Endothelial cell of umbilical vein (primary cell): ENCODE measurements at regions not wholly inside any gene's neighbourhood (a gene's known extent, or its start where the extent isn't known, plus 50 kb on each side); places are given as distances from the start of the nearest gene placed in this dataset.

Source experiments
- BruUV-seq: library from RNA; stranded (reverse); fragments of 400-500 nt; replicated peaks from 2 replicates; lab custom pipeline; 2021; lab: Mats Ljungman, UMichigan
- CTCF ChIA-PET: fragments of 300-600, 350-600 bp; sonication (Branson Sonifier 250); formaldehyde crosslinking; loops from one replicate; lab custom pipeline; 2021; ENCODE audit warnings: antibody characterized with exemption, inconsistent platforms; lab: Charles Lee
- POLR2A ChIA-PET: fragments of 300-600, 350-600 bp; sonication (Branson Sonifier 250); formaldehyde crosslinking; loops from one replicate; lab custom pipeline; 2021; ENCODE audit warnings: antibody characterized with exemption, inconsistent platforms; lab: Charles Lee
- DNase-seq: peaks from one replicate; pipeline ENCODE4 v3.0.0-alpha.2; 2011; ENCODE audit warnings: low read depth, low spot score
- FAIRE-seq: peaks from 2 replicates; lab custom pipeline; 2011; peaks lifted over from hg19 to GRCh38; lab: Jason Lieb, UNC
- H2AFZ ChIP-seq: 2 replicates; pipeline ENCODE4 v1.6.0; 2012; ENCODE audit warnings: low read depth, low read length, control low read depth, inconsistent platforms
- H3K27ac ChIP-seq: 2 replicates; pipeline ENCODE4 v1.5.1; 2011; ENCODE audit warnings: low read depth, mild to moderate bottlenecking, control low read depth, low read length, moderate library complexity; ENCODE audit not compliant: insufficient read depth
- H3K27me3 ChIP-seq, 2 experiments: 2 replicates each; pipeline versions ENCODE4 v1.6.0 to v1.6.1; 2011; ENCODE audit warnings: low read length in 2 of 2, mixed read lengths in 1 of 2; ENCODE audit not compliant: control insufficient read depth in 2 of 2, insufficient read depth in 2 of 2
- H3K36me3 ChIP-seq, 2 experiments: 2 replicates in 1 of 2; 3 replicates in 1 of 2; pipeline ENCODE4 v1.5.1; 2011; ENCODE audit warnings: low read length in 2 of 2, mild to moderate bottlenecking in 1 of 2, moderate library complexity in 1 of 2; ENCODE audit not compliant: control insufficient read depth in 2 of 2, insufficient read depth in 2 of 2; ENCODE audit errors: extremely low read depth in 1 of 2
- H3K4me1 ChIP-seq: 3 replicates; pipeline ENCODE4 v1.5.1; 2011; ENCODE audit warnings: mild to moderate bottlenecking, low read length; ENCODE audit not compliant: control insufficient read depth, insufficient read depth; ENCODE audit errors: extremely low read depth
- H3K4me2 ChIP-seq: 2 replicates; pipeline ENCODE4 v1.6.1; 2011; ENCODE audit warnings: low read length, control low read depth, mixed read lengths; ENCODE audit not compliant: insufficient read depth
- H3K4me3 ChIP-seq, 3 experiments: fragments of 200-600 bp in 1 of 3; sonication (generic), shearing (Covaris generic) in 1 of 3; replicated peaks in 1 of 3; 2 replicates each; pipeline ENCODE4 v1.5.1; 2011 to 2016; ENCODE audit warnings: control low read depth in 3 of 3, low read length in 3 of 3, mild to moderate bottlenecking in 2 of 3, inconsistent platforms in 1 of 3, low read depth in 1 of 3, moderate library complexity in 1 of 3; ENCODE audit not compliant: insufficient read depth in 1 of 3
- H3K79me2 ChIP-seq: 2 replicates; pipeline ENCODE4 v1.6.0; 2012; ENCODE audit warnings: low read length, inconsistent platforms; ENCODE audit not compliant: control insufficient read depth, insufficient read depth
- H3K9ac ChIP-seq: replicated peaks from 2 replicates; pipeline ENCODE3; 2011; ENCODE audit warnings: low read length, control low read depth; ENCODE audit not compliant: insufficient read depth; ENCODE audit errors: extremely low read depth
- H3K9me1 ChIP-seq: replicated peaks from 3 replicates; pipeline ENCODE4 v1.6.0; 2011; ENCODE audit warnings: mild to moderate bottlenecking, low read length; ENCODE audit not compliant: control insufficient read depth, insufficient read depth; ENCODE audit errors: extremely low read depth
- H3K9me3 ChIP-seq: replicated peaks from 2 replicates; pipeline ENCODE4 v1.5.1; 2012; ENCODE audit warnings: low read length, inconsistent platforms; ENCODE audit not compliant: control insufficient read depth, insufficient read depth
- H4K20me1 ChIP-seq: replicated peaks from 2 replicates; pipeline ENCODE3; 2011; ENCODE audit warnings: mild to moderate bottlenecking, low read length; ENCODE audit not compliant: control insufficient read depth, insufficient read depth; ENCODE audit errors: extremely low read depth
- JUN ChIP-seq: IDR thresholded peaks from 2 replicates; pipeline ENCODE4 v1.6.1; 2011; ENCODE audit warnings: borderline replicate concordance, low read depth; ENCODE audit not compliant: insufficient read length, insufficient read depth
- MYC ChIP-seq: IDR thresholded peaks from one replicate; pipeline ENCODE4 v1.6.1; 2011; ENCODE audit warnings: mild to moderate bottlenecking, low read depth, low read length
- POLR2AphosphoS5 ChIP-seq: IDR thresholded peaks from 2 replicates; pipeline ENCODE4 v1.6.1; 2012; ENCODE audit warnings: low read depth, mild to moderate bottlenecking, control low read depth, low read length, moderate library complexity; ENCODE audit not compliant: insufficient read depth
- dilution Hi-C: fragments of 300-500 bp; cut with MboI; formaldehyde crosslinking; loops from one replicate; pipeline ENCODE4 v1.15.0; 2019; ENCODE audit warnings: low sequenced_read_pairs; ENCODE audit not compliant: extremely low pct_ligation_motif_present
- intact Hi-C: fragments of 100-400 bp; cut with micrococcal nuclease; formaldehyde crosslinking; loops from one replicate; pipeline ENCODE4 v1.10.0; 2022
- TF ChIP-seq, protein P1 (sequence below): IDR thresholded peaks from 2 replicates; pipeline ENCODE4 v1.6.1; 2011; ENCODE audit not compliant: insufficient read depth, insufficient read length

DNA sequence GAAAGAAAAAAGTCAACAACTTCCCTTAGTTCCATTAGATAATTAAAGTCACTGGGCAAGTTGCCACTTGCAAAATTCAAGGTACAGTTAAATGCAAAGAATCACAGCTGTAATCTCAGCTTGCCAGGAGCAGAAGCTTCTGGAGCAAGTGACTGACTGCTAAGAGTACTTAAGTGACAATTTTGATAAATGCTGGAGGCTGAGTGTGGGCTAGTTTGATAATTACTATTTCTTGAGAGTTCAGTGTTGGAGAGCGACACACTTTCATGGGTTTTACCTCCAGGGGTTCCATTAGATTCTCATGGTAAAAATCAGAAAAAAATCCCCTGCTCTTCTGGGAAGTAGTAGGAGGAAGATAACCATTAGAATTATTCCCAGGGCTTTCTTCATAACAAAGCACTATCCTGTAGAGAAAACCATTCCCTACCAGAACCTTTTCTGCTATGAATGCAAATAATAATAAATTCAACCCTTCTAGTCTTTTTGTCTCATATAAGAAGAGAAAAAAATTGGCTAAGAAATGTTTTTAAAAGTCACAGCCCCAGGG lies 486.3 kb downstream of the POM121L12 start:
- Histone ChIP-seq H4K20me1 (no peaks in the 10 kb centered on the region), H2AFZ (no peak overlapping the region), H3K9me3 (no peaks in the 10 kb centered on the region), H3K27ac (no peak overlapping the region), H3K9me1 (no peaks in the 10 kb centered on the region), H3K9ac (no peak overlapping the region), H3K27me3 (no peaks in the 10 kb centered on the region), H3K79me2 (no peaks in the 10 kb centered on the region), H3K4me1 (no peaks in the 10 kb centered on the region), H3K4me3 (no peak overlapping the region), H3K4me2 (no peak overlapping the region), H3K36me3 (no peaks in the 10 kb centered on the region)
- no peak for FAIRE-seq
- ChIA-PET CTCF (no interaction called here), POLR2A (no interaction called here)
- BruUV-seq = no TSS peak
- dilution Hi-C loops (no loop called here), intact Hi-C loops (no loop called here)
- TF ChIP-seq MYC = no peak
- no peak for TF ChIP-seq POLR2AphosphoS5
- DNase-seq = no peak

DNA sequence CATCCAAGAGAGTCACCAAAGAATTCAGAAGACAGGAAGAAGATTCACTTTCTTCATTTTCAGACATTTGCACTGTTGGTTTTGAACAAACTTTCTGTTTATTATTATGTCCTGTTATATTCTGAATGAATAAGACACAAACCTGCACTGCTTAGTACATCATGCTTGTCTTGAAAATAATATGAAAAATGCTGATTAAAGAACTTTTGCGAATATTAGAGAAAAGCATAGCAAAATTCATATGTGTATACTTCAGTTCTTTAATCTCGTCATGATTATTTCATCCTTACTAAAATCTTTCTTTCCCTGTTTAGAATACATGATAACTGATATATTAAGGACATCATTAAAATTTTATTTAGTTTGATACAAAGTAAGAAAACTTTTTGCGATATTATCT lies 504.1 kb downstream of the POM121L12 start:
- Histone ChIP-seq H4K20me1 (no peaks in the 10 kb centered on the region), H3K4me1 (no peaks in the 10 kb centered on the region), H3K36me3 (no peaks in the 10 kb centered on the region), H3K9ac (no peak overlapping the region), H3K27ac (no peak overlapping the region), H3K9me1 (no peaks in the 10 kb centered on the region), H3K4me2 (no peak overlapping the region), H3K79me2 (no peaks in the 10 kb centered on the region), H3K4me3 (no peak overlapping the region), H3K27me3 (no peaks in the 10 kb centered on the region), H2AFZ (no peak overlapping the region), H3K9me3 (no peaks in the 10 kb centered on the region)
- dilution Hi-C loops (no loop called here), intact Hi-C loops (no loop called here)
- TF ChIP-seq, protein P1, sequence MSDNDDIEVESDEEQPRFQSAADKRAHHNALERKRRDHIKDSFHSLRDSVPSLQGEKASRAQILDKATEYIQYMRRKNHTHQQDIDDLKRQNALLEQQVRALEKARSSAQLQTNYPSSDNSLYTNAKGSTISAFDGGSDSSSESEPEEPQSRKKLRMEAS = no peak
- TF ChIP-seq POLR2AphosphoS5 = no peak
- no peak for TF ChIP-seq JUN
- BruUV-seq = no TSS peak
- ChIA-PET CTCF (no interaction called here), POLR2A (no interaction called here)
- DNase-seq (no peak), FAIRE-seq (no peak)
